K562 (cell line): ENCODE measurements at regions not wholly inside any gene's neighbourhood (a gene's known extent, or its start where the extent isn't known, plus 50 kb on each side); places are given as distances from the start of the nearest gene placed in this dataset.

Source experiments
- ATAC-seq: fragments of 200-7000 bp; cut with Tn5 transposase; 3 replicates; pipeline ENCODE4 v1.9.1; 2020; ENCODE audit warnings: moderate library complexity
- BruUV-seq: library from RNA; stranded (reverse); fragments of 400-500 nt; replicated peaks from 2 replicates; lab custom pipeline; 2021; lab: Mats Ljungman, UMichigan
- CTCF ChIA-PET: fragments of 300-600 bp; formaldehyde crosslinking; extraction: SDS; loops from one replicate; lab custom pipeline; 2021; ENCODE audit warnings: low intra/inter-chr PET ratio; lab: Yijun Ruan, JAX
- POLR2A ChIA-PET: fragments of 300-600, 350-650 bp; sonication (Branson Sonifier 250); formaldehyde crosslinking; extraction: SDS; loops from one replicate; lab custom pipeline; 2021; ENCODE audit warnings: antibody characterized with exemption, inconsistent platforms; lab: Yijun Ruan, JAX
- DNase-seq, 4 experiments: peaks; one replicate each; pipeline versions ENCODE4 v3.0.0 to v3.0.0-alpha.2; 2011 to 2018; ENCODE audit warnings: low spot score in 3 of 4, mixed read lengths in 3 of 4; ENCODE audit errors: extremely low read depth in 1 of 4
- FAIRE-seq: peaks from 2 replicates; lab custom pipeline; 2011; peaks lifted over from hg19 to GRCh38; lab: Jason Lieb, UNC
- H2AFZ ChIP-seq: 2 replicates; pipeline ENCODE4 v1.6.0; 2011; ENCODE audit warnings: low read depth, low read length, control low read depth, inconsistent platforms
- H3K27ac ChIP-seq: fragments of 200-600 bp; 3 replicates; pipeline ENCODE4 v1.8.0; 2011; ENCODE audit warnings: low read depth, mild to moderate bottlenecking, control low read depth, inconsistent platforms, low read length, moderate library complexity, mixed read lengths; ENCODE audit errors: extremely low read depth
- H3K27me3 ChIP-seq, 2 experiments: fragments of 300-600 bp in 1 of 2; 2 replicates in 1 of 2; 3 replicates in 1 of 2; pipeline versions ENCODE4 v1.6.0 to v1.8.0; 2011; ENCODE audit warnings: inconsistent platforms in 2 of 2, low read length in 2 of 2, mild to moderate bottlenecking in 1 of 2, mixed read lengths in 1 of 2, moderate library complexity in 1 of 2; ENCODE audit not compliant: control insufficient read depth in 2 of 2, insufficient read depth in 2 of 2
- H3K36me3 ChIP-seq: fragments of 300-600 bp; 3 replicates; pipeline ENCODE4 v1.8.0; 2011; ENCODE audit warnings: mild to moderate bottlenecking, low read length, inconsistent platforms; ENCODE audit not compliant: control insufficient read depth, insufficient read depth
- H3K4me1 ChIP-seq, 2 experiments: fragments of 200-600 bp in 1 of 2; replicated peaks in 1 of 2; 2 replicates in 1 of 2; 3 replicates in 1 of 2; pipeline versions ENCODE4 v1.5.1 to v1.8.0; 2011; ENCODE audit warnings: inconsistent platforms in 2 of 2, low read length in 2 of 2, mild to moderate bottlenecking in 1 of 2, mixed read lengths in 1 of 2, moderate library complexity in 1 of 2; ENCODE audit not compliant: control insufficient read depth in 2 of 2, insufficient read depth in 2 of 2
- H3K4me2 ChIP-seq: 2 replicates; pipeline ENCODE4 v1.6.1; 2011; ENCODE audit warnings: low read length, control low read depth, inconsistent platforms, mixed read lengths; ENCODE audit not compliant: insufficient read depth
- H3K4me3 ChIP-seq: fragments of 200-600 bp; sonication (generic), shearing (Covaris generic); 2 replicates; pipeline ENCODE4 v1.5.1; 2016; ENCODE audit warnings: control low read depth, inconsistent platforms
- H3K79me2 ChIP-seq: fragments of 200-600 bp; 3 replicates; pipeline ENCODE4 v1.8.0; 2011; ENCODE audit warnings: low read length, inconsistent platforms; ENCODE audit not compliant: control insufficient read depth, insufficient read depth
- H3K9ac ChIP-seq, 2 experiments: 2 replicates each; pipeline versions ENCODE4 v1.6.0 to v1.6.1; 2011; ENCODE audit warnings: low read depth in 2 of 2, low read length in 2 of 2, control low read depth in 1 of 2, inconsistent platforms in 1 of 2, mild to moderate bottlenecking in 1 of 2, mixed read lengths in 1 of 2; ENCODE audit not compliant: insufficient read depth in 1 of 2
- H3K9me1 ChIP-seq: one replicate; pipeline ENCODE4 v1.6.0; 2011; ENCODE audit warnings: inconsistent platforms, mild to moderate bottlenecking, low read length, moderate library complexity; ENCODE audit not compliant: control insufficient read depth, insufficient read depth
- H3K9me3 ChIP-seq: replicated peaks from 2 replicates; pipeline ENCODE4 v1.5.1; 2011; ENCODE audit warnings: low read depth, low read length, inconsistent platforms; ENCODE audit not compliant: control insufficient read depth, insufficient read depth
- H4K20me1 ChIP-seq: replicated peaks from 2 replicates; pipeline ENCODE4 v1.6.1; 2011; ENCODE audit warnings: low read length, inconsistent platforms, mixed read lengths; ENCODE audit not compliant: control insufficient read depth, insufficient read depth
- EGR1 ChIP-seq: fragments of 450-650 bp; conservative IDR thresholded peaks from 2 replicates; pipeline ENCODE4 v1.6.1; 2017; ENCODE audit warnings: mild to moderate bottlenecking
- NFXL1 ChIP-seq: fragments of 450-650 bp; formaldehyde crosslinking; IDR thresholded peaks from 2 replicates; pipeline ENCODE4 v1.4.0; 2021; ENCODE audit warnings: mild to moderate bottlenecking
- TEAD4 ChIP-seq, 2 experiments: sonication (generic) in 1 of 2; formaldehyde crosslinking in 1 of 2; IDR thresholded peaks; 2 replicates each; pipeline versions ENCODE4 v1.6.1 to v1.8.0; 2012 to 2022; ENCODE audit warnings: borderline replicate concordance in 1 of 2, inconsistent platforms in 1 of 2, low read length in 1 of 2, mild to moderate bottlenecking in 1 of 2, missing genetic modification reagents in 1 of 2
- ZBTB5 ChIP-seq: fragments of 450-650 bp; IDR thresholded peaks from 2 replicates; pipeline ENCODE4 v1.6.1; 2017; ENCODE audit warnings: antibody characterized with exemption
- ZNF764 ChIP-seq: fragments of 250-450 bp; sonication (Bioruptor Pico); IDR thresholded peaks from 2 replicates; pipeline ENCODE4 v1.4.0; 2020; ENCODE audit warnings: low read depth, mild to moderate bottlenecking, moderate library complexity
- WGBS: fragments of 100-300 bp; shearing (Covaris generic); methylation state at CpG from one replicate; pipeline ENCODE4 v1.1.6; 2016; ENCODE audit warnings: low coverage, mixed read lengths; ENCODE audit not compliant: insufficient coverage; ENCODE audit errors: missing lambda C conversion rate; 5-methylcytosine and 5-hydroxymethylcytosine counted together
- in situ Hi-C: fragments of 300-500 bp; cut with MboI; formaldehyde crosslinking; loops from 4 replicates; pipeline ENCODE4 v1.15.0; 2018; ENCODE audit warnings: inconsistent platforms, mixed read lengths
- intact Hi-C: fragments of 100-400 bp; cut with micrococcal nuclease; formaldehyde crosslinking; loops from 2 replicates; pipeline ENCODE4 v1.14.2; 2022
- TF ChIP-seq, protein P1 (sequence below): fragments of 250-450 bp; sonication (Bioruptor Pico); IDR thresholded peaks from 2 replicates; pipeline ENCODE4 v1.5.0; 2022; ENCODE audit warnings: mild to moderate bottlenecking
- TF ChIP-seq, protein P2 (sequence below): sonication (generic); formaldehyde crosslinking; IDR thresholded peaks from 2 replicates; pipeline ENCODE4 v1.8.0; 2022; ENCODE audit warnings: mild to moderate bottlenecking, missing genetic modification reagents

GRCh38 chr3:72313308-72313707 is 528.4 kb upstream of the PROK2 start (continued):
- TF ChIP-seq, protein P1, sequence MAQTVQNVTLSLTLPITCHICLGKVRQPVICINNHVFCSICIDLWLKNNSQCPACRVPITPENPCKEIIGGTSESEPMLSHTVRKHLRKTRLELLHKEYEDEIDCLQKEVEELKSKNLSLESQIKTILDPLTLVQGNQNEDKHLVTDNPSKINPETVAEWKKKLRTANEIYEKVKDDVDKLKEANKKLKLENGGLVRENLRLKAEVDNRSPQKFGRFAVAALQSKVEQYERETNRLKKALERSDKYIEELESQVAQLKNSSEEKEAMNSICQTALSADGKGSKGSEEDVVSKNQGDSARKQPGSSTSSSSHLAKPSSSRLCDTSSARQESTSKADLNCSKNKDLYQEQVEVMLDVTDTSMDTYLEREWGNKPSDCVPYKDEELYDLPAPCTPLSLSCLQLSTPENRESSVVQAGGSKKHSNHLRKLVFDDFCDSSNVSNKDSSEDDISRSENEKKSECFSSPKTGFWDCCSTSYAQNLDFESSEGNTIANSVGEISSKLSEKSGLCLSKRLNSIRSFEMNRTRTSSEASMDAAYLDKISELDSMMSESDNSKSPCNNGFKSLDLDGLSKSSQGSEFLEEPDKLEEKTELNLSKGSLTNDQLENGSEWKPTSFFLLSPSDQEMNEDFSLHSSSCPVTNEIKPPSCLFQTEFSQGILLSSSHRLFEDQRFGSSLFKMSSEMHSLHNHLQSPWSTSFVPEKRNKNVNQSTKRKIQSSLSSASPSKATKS (CRISPR knock-in tag) = no peak
- TF ChIP-seq NFXL1 (CRISPR knock-in tag) (no peak), ZBTB5 (no peak)
- TF ChIP-seq, all 486 proteins: peak for 5

DNA sequence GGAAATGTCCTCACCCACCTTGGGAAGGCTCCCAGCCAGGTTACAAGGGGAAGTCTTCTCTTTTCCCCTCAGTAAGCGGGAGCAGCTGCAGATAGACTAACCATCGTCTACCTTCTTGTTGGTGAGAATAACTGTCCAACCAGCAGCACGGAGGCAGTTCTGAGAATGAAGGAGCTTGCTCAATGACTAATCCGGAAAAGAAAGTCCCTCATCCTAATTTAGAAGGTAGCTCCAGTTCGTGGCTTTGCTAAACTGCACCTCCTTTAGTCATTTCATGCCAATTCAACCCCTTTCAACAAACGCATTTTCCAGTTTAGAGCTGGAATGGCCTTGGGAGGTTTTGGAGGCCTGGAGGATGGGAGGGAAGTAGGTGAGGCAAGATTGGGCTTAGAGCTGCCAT is 527.4 kb upstream of the PROK2 start:
- Histone ChIP-seq H4K20me1 (no peaks in the 10 kb centered on the region), H3K4me2 (no peak overlapping the region; the same call in 1 of the 2 replicates), H3K4me3 (no peak overlapping the region), H3K36me3 (no peaks in the 10 kb centered on the region), H3K4me1 (peaks cover 16 to 26% of the 10 kb centered on the region in 2 experiments), H3K9me3 (no peaks in the 10 kb centered on the region), H3K79me2 (no peaks in the 10 kb centered on the region), H2AFZ (peak overlapping the region; percentile 72)
- ATAC-seq (no peak), DNase-seq (no peak), FAIRE-seq (peak; percentile 70)
- in situ Hi-C loops (no loop called here), intact Hi-C loops (no loop called here)
- no TSS peak for BruUV-seq
- 15% methylated on average over 6 of the region's 6 CpGs for WGBS
- ChIA-PET CTCF (no interaction called here), POLR2A (interaction anchor here (0.6 to 1.3 kb wide), 3 partner anchors 23 to 175 kb away, joined by 4 to 5 read pairs (median 4); no protein-coding TSS in a partner anchor)
- TF ChIP-seq TEAD4 (IDR thresholded peaks at IDR 0.05; ENCODE audit: low read length) = no peak
- no peak for TF ChIP-seq TEAD4 (CRISPR knock-in tag; IDR thresholded peaks at IDR 0.05; ENCODE audit: borderline replicate concordance)
- no peak for TF ChIP-seq ZNF764 (CRISPR knock-in tag)
- TF ChIP-seq EGR1 = no peak
- TF ChIP-seq, protein P2, sequence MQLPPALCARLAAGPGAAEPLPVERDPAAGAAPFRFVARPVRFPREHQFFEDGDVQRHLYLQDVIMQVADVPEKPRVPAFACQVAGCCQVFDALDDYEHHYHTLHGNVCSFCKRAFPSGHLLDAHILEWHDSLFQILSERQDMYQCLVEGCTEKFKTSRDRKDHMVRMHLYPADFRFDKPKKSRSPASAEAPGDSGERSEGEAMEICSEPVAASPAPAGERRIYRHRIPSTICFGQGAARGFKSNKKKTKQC (CRISPR knock-in tag) = no peak
- TF ChIP-seq, all 486 proteins: peak for 0
- Histone ChIP-seq H3K9ac (no peak overlapping the region), H3K27me3 (no peaks in the 10 kb centered on the region), H3K9me1 (no peaks in the 10 kb centered on the region), H3K27ac (no peak overlapping the region)
